ENCODE measurements at regions not wholly inside any gene's neighbourhood (a gene's known extent, or its start where the extent isn't known, plus 50 kb on each side); places are given as distances from the start of the nearest gene placed in this dataset.

DNA sequence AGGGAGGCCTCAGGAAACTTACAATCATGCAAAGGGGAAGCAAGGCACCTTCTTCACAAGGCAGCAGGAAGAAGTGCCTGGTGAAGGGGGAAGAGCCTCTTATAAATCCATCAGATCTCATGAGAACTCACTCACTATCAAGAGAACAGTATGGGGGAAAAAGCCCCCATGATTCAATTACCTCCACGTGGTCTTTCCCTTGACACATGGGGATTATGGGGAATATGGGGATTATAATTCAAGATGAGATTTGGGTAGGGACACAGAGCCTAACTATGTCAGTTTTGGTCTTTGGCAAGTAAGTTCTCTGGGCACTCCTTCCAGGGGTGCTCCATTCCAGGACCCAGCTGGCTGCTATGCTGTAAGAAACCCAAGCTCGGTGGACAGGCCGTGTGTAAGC, 275.3 kb upstream of the TUT7 start:
- no peaks in the 10 kb centered on the region for H3K79me2 ChIP-seq (ENCODE audit: insufficient read depth, low read length)
- H3K4me1 ChIP-seq (ENCODE audit: insufficient read depth, low read length), result no peaks in the 10 kb centered on the region
- DNase-seq (ENCODE audit: low read depth) (no peak), FAIRE-seq (no peak)
- H3K4me2 ChIP-seq (ENCODE audit: low read length), result no peak overlapping the region
- no peak overlapping the region for H3K9ac ChIP-seq (ENCODE audit: low read length)
- no peak for TF ChIP-seq EZH2 (IDR thresholded peaks at IDR 0.05; ENCODE audit: insufficient read depth, low read length)
- TF ChIP-seq, protein P1, sequence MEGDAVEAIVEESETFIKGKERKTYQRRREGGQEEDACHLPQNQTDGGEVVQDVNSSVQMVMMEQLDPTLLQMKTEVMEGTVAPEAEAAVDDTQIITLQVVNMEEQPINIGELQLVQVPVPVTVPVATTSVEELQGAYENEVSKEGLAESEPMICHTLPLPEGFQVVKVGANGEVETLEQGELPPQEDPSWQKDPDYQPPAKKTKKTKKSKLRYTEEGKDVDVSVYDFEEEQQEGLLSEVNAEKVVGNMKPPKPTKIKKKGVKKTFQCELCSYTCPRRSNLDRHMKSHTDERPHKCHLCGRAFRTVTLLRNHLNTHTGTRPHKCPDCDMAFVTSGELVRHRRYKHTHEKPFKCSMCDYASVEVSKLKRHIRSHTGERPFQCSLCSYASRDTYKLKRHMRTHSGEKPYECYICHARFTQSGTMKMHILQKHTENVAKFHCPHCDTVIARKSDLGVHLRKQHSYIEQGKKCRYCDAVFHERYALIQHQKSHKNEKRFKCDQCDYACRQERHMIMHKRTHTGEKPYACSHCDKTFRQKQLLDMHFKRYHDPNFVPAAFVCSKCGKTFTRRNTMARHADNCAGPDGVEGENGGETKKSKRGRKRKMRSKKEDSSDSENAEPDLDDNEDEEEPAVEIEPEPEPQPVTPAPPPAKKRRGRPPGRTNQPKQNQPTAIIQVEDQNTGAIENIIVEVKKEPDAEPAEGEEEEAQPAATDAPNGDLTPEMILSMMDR (IDR thresholded peaks at IDR 0.05; ENCODE audit: insufficient read depth, low read depth, low read length), result no peak
- H3K27ac Mint-ChIP-seq (ENCODE audit: unreplicated experiment), result no peak overlapping the region
- peaks cover 7% of the 10 kb centered on the region for H3K27me3 Mint-ChIP-seq (ENCODE audit: low read depth, unreplicated experiment)
- H3K36me3 ChIP-seq (ENCODE audit: insufficient read depth, low read length), result no peaks in the 10 kb centered on the region
- H3K4me3 ChIP-seq (ENCODE audit: insufficient read depth, low read depth, low read length), result no peak overlapping the region
- H3K4me3 Mint-ChIP-seq (ENCODE audit: unreplicated experiment), result no peak overlapping the region
- no peaks in the 10 kb centered on the region for H3K9me3 ChIP-seq (ENCODE audit: insufficient read depth, low read depth, low read length)
- H3K27ac ChIP-seq (ENCODE audit: low read depth, low read length), result no peak overlapping the region
- peaks cover under 1% of the 10 kb centered on the region for H3K9me3 Mint-ChIP-seq (ENCODE audit: unreplicated experiment)
- peaks cover 2% of the 10 kb centered on the region for H3K27me3 ChIP-seq (ENCODE audit: insufficient read depth, low read length)
- no peaks in the 10 kb centered on the region for H3K4me1 Mint-ChIP-seq (ENCODE audit: low read depth, unreplicated experiment)
- no peaks in the 10 kb centered on the region for H4K20me1 ChIP-seq (ENCODE audit: insufficient read depth, low read length)
- no peaks in the 10 kb centered on the region for H3K36me3 Mint-ChIP-seq (ENCODE audit: low read depth, unreplicated experiment)
- no peak overlapping the region for H2AFZ ChIP-seq (ENCODE audit: low read depth, low read length)

DNA sequence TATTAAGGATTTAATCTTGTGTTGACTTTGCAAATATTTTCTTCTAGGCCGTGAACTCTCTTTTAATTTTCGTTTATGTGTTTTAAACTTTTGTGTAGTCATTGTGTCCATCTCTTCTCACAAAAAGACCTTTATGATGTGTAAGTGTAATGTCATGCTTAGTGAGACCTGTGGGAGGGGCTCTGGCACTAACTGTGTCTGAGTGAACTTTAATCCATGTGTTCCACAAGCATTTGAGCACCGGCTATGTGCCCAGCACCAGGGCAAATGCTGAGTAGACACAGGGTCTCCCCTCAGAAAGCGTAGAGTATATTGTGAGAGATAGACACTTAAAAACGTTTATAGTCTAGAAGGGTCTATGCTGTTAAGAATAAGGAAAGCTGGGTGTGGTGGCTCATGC, 272.6 kb upstream of the TUT7 start:
- H3K4me2 ChIP-seq (ENCODE audit: low read length), result no peak overlapping the region
- H3K4me1 Mint-ChIP-seq (ENCODE audit: low read depth, unreplicated experiment), result no peaks in the 10 kb centered on the region
- TF ChIP-seq, protein P1 (IDR thresholded peaks at IDR 0.05; ENCODE audit: insufficient read depth, low read depth, low read length), result no peak
- no peak for TF ChIP-seq EZH2 (IDR thresholded peaks at IDR 0.05; ENCODE audit: insufficient read depth, low read length)
- H4K20me1 ChIP-seq (ENCODE audit: insufficient read depth, low read length), result no peaks in the 10 kb centered on the region
- H3K36me3 ChIP-seq (ENCODE audit: insufficient read depth, low read length), result no peaks in the 10 kb centered on the region
- no peaks in the 10 kb centered on the region for H3K4me1 ChIP-seq (ENCODE audit: insufficient read depth, low read length)
- no peak overlapping the region for H3K4me3 Mint-ChIP-seq (ENCODE audit: unreplicated experiment)
- H3K79me2 ChIP-seq (ENCODE audit: insufficient read depth, low read length), result no peaks in the 10 kb centered on the region
- H3K4me3 ChIP-seq (ENCODE audit: insufficient read depth, low read depth, low read length), result no peak overlapping the region
- no peaks in the 10 kb centered on the region for H3K9me3 ChIP-seq (ENCODE audit: insufficient read depth, low read depth, low read length)
- no peaks in the 10 kb centered on the region for H3K9me3 Mint-ChIP-seq (ENCODE audit: unreplicated experiment)
- no peaks in the 10 kb centered on the region for H3K36me3 Mint-ChIP-seq (ENCODE audit: low read depth, unreplicated experiment)
- H3K27me3 ChIP-seq (ENCODE audit: insufficient read depth, low read length), result peaks cover 2% of the 10 kb centered on the region
- no peak overlapping the region for H2AFZ ChIP-seq (ENCODE audit: low read depth, low read length)
- no peak overlapping the region for H3K27ac Mint-ChIP-seq (ENCODE audit: unreplicated experiment)
- peaks cover 5% of the 10 kb centered on the region for H3K27me3 Mint-ChIP-seq (ENCODE audit: low read depth, unreplicated experiment)
- FAIRE-seq, result no peak
- H3K27ac ChIP-seq (ENCODE audit: low read depth, low read length), result no peak overlapping the region
- DNase-seq (ENCODE audit: low read depth), result no peak
- H3K9ac ChIP-seq (ENCODE audit: low read length), result no peak overlapping the region

DNA sequence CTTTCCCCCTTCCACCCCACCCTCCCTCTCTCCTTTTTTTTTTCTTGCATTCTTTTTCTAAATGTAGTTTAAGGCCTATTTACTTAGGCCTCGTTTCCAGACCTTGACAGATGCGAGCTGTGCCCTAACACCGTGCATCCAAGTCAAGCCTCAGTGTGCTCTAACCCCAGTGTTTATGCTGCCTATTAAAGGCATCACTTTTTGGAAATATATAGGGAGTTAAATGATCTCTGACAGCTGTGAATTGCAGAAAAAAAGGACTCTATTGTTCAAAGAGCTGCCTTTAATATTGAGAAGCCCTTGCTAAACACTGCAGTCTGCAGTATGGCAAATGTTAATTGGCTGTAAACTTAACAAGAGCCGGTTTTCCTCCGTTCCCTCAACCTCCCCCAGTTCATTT, 270.4 kb upstream of the TUT7 start:
- TF ChIP-seq EZH2 (IDR thresholded peaks at IDR 0.05; ENCODE audit: insufficient read depth, low read length), result no peak
- TF ChIP-seq, protein P1 (IDR thresholded peaks at IDR 0.05; ENCODE audit: insufficient read depth, low read depth, low read length), result no peak
- no peaks in the 10 kb centered on the region for H3K9me3 Mint-ChIP-seq (ENCODE audit: unreplicated experiment)
- Histone ChIP-seq H3K36me3 (ENCODE audit: insufficient read depth, low read length) (no peaks in the 10 kb centered on the region), H4K20me1 (ENCODE audit: insufficient read depth, low read length) (no peaks in the 10 kb centered on the region), H3K4me3 (ENCODE audit: insufficient read depth, low read depth, low read length) (no peak overlapping the region), H3K27ac (ENCODE audit: low read depth, low read length) (no peak overlapping the region), H3K4me2 (ENCODE audit: low read length) (no peak overlapping the region), H3K79me2 (ENCODE audit: insufficient read depth, low read length) (no peaks in the 10 kb centered on the region), H2AFZ (ENCODE audit: low read depth, low read length) (no peak overlapping the region), H3K27me3 (ENCODE audit: insufficient read depth, low read length) (no peaks in the 10 kb centered on the region), H3K4me1 (ENCODE audit: insufficient read depth, low read length) (no peaks in the 10 kb centered on the region), H3K9me3 (ENCODE audit: insufficient read depth, low read depth, low read length) (no peaks in the 10 kb centered on the region), H3K9ac (ENCODE audit: low read length) (no peak overlapping the region)
- H3K4me1 Mint-ChIP-seq (ENCODE audit: low read depth, unreplicated experiment), result no peaks in the 10 kb centered on the region
- no peak overlapping the region for H3K27ac Mint-ChIP-seq (ENCODE audit: unreplicated experiment)
- FAIRE-seq (no peak), DNase-seq (ENCODE audit: low read depth) (no peak)
- peaks cover 3% of the 10 kb centered on the region for H3K27me3 Mint-ChIP-seq (ENCODE audit: low read depth, unreplicated experiment)
- H3K36me3 Mint-ChIP-seq (ENCODE audit: low read depth, unreplicated experiment), result no peaks in the 10 kb centered on the region
- no peak overlapping the region for H3K4me3 Mint-ChIP-seq (ENCODE audit: unreplicated experiment)

Data from astrocyte (in vitro differentiated cells and primary cell).